Endodermal cell (in vitro differentiated cells): ENCODE measurements at regions not wholly inside any gene's neighbourhood (a gene's known extent, or its start where the extent isn't known, plus 50 kb on each side); places are given as distances from the start of the nearest gene placed in this dataset.

Source experiments
- DNase-seq: peaks from one replicate; pipeline ENCODE4 v3.0.0-alpha.2; 2017
- H3K27ac ChIP-seq: 2 replicates; pipeline ENCODE4 v1.5.1; 2013; ENCODE audit warnings: mild to moderate bottlenecking, low read depth, low read length, moderate library complexity
- H3K27me3 ChIP-seq: 2 replicates; pipeline ENCODE4 v1.6.1; 2013; ENCODE audit warnings: mild to moderate bottlenecking, low read length, moderate library complexity; ENCODE audit not compliant: insufficient read depth, control insufficient read depth, poor library complexity, severe bottlenecking
- H3K36me3 ChIP-seq: 2 replicates; pipeline ENCODE4 v1.7.0; 2013; ENCODE audit warnings: mild to moderate bottlenecking, low read length, moderate library complexity; ENCODE audit not compliant: control insufficient read depth, insufficient read depth
- H3K4me1 ChIP-seq: one replicate; pipeline ENCODE4 v1.7.0; 2013; ENCODE audit warnings: low read length; ENCODE audit not compliant: control insufficient read depth, insufficient read depth
- H3K4me3 ChIP-seq: 2 replicates; pipeline ENCODE4 v1.5.1; 2013; ENCODE audit warnings: mild to moderate bottlenecking, low read length, moderate library complexity
- H3K9ac ChIP-seq: 2 replicates; pipeline ENCODE4 v1.6.1; 2013; ENCODE audit warnings: mild to moderate bottlenecking, low read length, moderate library complexity; ENCODE audit not compliant: poor library complexity, severe bottlenecking; ENCODE audit errors: extremely low read depth
- H3K9me3 ChIP-seq: 2 replicates; pipeline ENCODE4 v1.6.1; 2013; ENCODE audit warnings: mild to moderate bottlenecking, low read length, moderate library complexity; ENCODE audit not compliant: control insufficient read depth
- H3K27ac Mint-ChIP-seq: 2 replicates; pipeline ENCODE4 v1.8.0; 2020; ENCODE audit warnings: mixed read lengths
- H3K27me3 Mint-ChIP-seq: 2 replicates; pipeline ENCODE4 v1.8.0; 2021; ENCODE audit warnings: mild to moderate bottlenecking, mixed read lengths; ENCODE audit not compliant: insufficient read depth
- H3K36me3 Mint-ChIP-seq: 2 replicates; pipeline ENCODE4 v1.8.0; 2020; ENCODE audit warnings: low read depth, mixed read lengths
- H3K4me1 Mint-ChIP-seq: 2 replicates; pipeline ENCODE4 v1.8.0; 2020; ENCODE audit warnings: mixed read lengths
- H3K4me3 Mint-ChIP-seq: 2 replicates; pipeline ENCODE4 v1.8.0; 2020; ENCODE audit warnings: mild to moderate bottlenecking, moderate library complexity, mixed read lengths
- H3K9me3 Mint-ChIP-seq: 2 replicates; pipeline ENCODE4 v1.8.0; 2020; ENCODE audit warnings: mild to moderate bottlenecking, mixed read lengths
- WGBS, 2 experiments: methylation state at CpG; one replicate each; pipeline versions ENCODE4 v1.1.5 to v1.1.7; 2013; ENCODE audit warnings: missing lambda C conversion rate in 2 of 2, mixed read lengths in 1 of 2; ENCODE audit not compliant: insufficient coverage in 1 of 2, insufficient read length in 1 of 2; 5-methylcytosine and 5-hydroxymethylcytosine counted together
- TF ChIP-seq, protein P1 (sequence below): fragments of 200-600 bp; sonication (generic); conservative IDR thresholded peaks from 2 replicates; pipeline ENCODE4 v1.5.0; 2021; ENCODE audit warnings: antibody characterized with exemption, mild to moderate bottlenecking

DNA sequence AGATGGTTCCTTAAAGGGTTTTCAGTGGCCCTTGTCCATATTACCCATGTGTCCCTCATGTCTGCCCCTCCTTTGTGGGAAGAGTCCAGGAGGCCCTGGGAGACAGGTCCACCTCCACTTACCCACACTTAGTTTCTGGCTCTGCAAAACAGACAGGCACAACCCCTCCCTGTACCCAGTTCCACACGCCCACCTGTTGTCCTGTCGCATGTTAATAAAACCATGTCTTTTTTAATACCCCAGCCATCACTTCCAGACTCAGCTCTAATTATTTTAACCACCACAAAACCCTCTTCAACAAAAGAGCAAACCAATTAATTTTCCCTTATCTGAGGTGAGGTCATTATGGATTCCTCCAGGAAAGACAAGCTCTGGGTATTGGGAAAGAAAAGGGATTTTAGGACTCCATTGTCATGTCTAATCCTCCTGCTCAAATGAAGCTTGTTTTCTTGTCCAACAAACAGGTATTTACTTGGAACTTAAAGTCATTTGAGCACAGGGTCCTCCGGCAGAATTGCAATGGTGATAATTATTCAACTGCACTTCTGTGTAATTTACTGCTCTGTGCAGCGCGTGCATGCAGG, 68.9 kb downstream of the CCDC185 start:
- H3K27ac Mint-ChIP-seq: no peak overlapping the region
- DNase-seq: no peak
- no peaks in the 10 kb centered on the region for H3K9me3 ChIP-seq
- peaks cover 6% of the 10 kb centered on the region for H3K4me1 Mint-ChIP-seq
- no peaks in the 10 kb centered on the region for H3K36me3 Mint-ChIP-seq
- TF ChIP-seq, protein P1, sequence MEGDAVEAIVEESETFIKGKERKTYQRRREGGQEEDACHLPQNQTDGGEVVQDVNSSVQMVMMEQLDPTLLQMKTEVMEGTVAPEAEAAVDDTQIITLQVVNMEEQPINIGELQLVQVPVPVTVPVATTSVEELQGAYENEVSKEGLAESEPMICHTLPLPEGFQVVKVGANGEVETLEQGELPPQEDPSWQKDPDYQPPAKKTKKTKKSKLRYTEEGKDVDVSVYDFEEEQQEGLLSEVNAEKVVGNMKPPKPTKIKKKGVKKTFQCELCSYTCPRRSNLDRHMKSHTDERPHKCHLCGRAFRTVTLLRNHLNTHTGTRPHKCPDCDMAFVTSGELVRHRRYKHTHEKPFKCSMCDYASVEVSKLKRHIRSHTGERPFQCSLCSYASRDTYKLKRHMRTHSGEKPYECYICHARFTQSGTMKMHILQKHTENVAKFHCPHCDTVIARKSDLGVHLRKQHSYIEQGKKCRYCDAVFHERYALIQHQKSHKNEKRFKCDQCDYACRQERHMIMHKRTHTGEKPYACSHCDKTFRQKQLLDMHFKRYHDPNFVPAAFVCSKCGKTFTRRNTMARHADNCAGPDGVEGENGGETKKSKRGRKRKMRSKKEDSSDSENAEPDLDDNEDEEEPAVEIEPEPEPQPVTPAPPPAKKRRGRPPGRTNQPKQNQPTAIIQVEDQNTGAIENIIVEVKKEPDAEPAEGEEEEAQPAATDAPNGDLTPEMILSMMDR: no peak
- no peaks in the 10 kb centered on the region for H3K27me3 ChIP-seq
- H3K9me3 Mint-ChIP-seq: no peaks in the 10 kb centered on the region
- no peak overlapping the region for H3K27ac ChIP-seq
- H3K4me3 Mint-ChIP-seq: no peak overlapping the region
- H3K4me3 ChIP-seq: no peak overlapping the region
- H3K4me1 ChIP-seq: no peaks in the 10 kb centered on the region
- no peaks in the 10 kb centered on the region for H3K27me3 Mint-ChIP-seq
- no peaks in the 10 kb centered on the region for H3K36me3 ChIP-seq
- H3K9ac ChIP-seq: no peak overlapping the region
- WGBS, 2 experiments: 81 to 92% methylated on average over 3 to 5 of the region's 5 CpGs

DNA sequence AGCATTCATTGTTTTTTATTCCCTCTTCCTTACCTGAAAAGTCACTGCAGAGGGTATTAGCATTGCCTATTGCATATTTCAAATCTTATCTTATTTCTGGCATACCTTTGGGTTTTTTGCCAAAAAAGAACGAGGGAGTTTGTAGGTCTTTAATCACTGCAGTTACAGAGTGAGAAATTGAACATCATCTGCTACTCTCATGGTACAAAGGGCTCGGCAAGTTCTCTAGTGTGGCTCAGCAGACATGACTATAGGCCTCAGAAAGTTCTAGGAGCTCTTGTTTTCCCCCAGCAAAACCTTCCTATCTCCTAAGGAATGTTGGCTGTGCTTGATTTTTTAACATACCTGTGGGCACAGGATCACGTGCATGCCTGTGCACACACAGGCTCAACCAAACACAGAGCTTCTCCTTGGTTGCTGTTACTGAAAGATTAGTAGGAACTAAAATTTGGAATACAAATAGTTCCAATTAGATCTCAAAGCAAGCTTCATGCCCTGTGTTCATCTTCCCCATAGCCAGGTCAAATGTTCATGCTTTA, 69.7 kb downstream of the CCDC185 start:
- TF ChIP-seq, protein P1: no peak
- Mint-ChIP-seq H3K27ac (no peak overlapping the region), H3K36me3 (no peaks in the 10 kb centered on the region), H3K9me3 (no peaks in the 10 kb centered on the region), H3K4me1 (peaks cover 6% of the 10 kb centered on the region), H3K27me3 (no peaks in the 10 kb centered on the region), H3K4me3 (no peak overlapping the region)
- Histone ChIP-seq H3K9me3 (no peaks in the 10 kb centered on the region), H3K4me3 (no peak overlapping the region), H3K36me3 (no peaks in the 10 kb centered on the region), H3K9ac (no peak overlapping the region), H3K27me3 (no peaks in the 10 kb centered on the region), H3K27ac (no peak overlapping the region), H3K4me1 (no peaks in the 10 kb centered on the region)
- 89 to 100% methylated on average over 2 to 3 of the region's 3 CpGs for WGBS, 2 experiments
- no peak for DNase-seq

DNA sequence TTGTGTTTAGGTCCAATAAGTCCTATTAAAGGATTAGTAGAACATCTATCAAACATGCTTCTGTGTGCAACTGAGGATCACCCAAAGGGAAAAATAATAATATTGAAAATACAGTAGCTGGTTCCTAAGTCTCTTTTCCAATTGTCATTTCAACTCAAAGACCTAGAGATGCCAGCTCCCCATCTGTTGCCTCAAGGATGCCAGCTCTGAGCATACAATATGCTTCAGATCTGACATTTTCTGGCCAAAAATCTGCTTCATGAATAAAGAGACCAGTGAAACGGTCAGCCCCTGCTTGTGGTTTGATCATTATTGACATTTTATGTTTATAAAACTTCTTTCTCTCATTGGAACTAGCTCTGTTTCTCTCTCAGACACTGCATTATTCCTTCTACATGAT, 72.9 kb downstream of the CCDC185 start:
- H3K27me3 ChIP-seq: no peaks in the 10 kb centered on the region
- peaks cover 13% of the 10 kb centered on the region for H3K4me1 Mint-ChIP-seq
- TF ChIP-seq, protein P1: no peak
- H3K4me1 ChIP-seq: no peaks in the 10 kb centered on the region
- H3K27ac Mint-ChIP-seq: no peak overlapping the region
- no peaks in the 10 kb centered on the region for H3K9me3 ChIP-seq
- H3K9me3 Mint-ChIP-seq: peaks cover 6% of the 10 kb centered on the region
- no peak overlapping the region for H3K27ac ChIP-seq
- DNase-seq: no peak
- H3K36me3 Mint-ChIP-seq: no peaks in the 10 kb centered on the region
- H3K4me3 Mint-ChIP-seq: no peak overlapping the region
- no peaks in the 10 kb centered on the region for H3K36me3 ChIP-seq
- no peak overlapping the region for H3K9ac ChIP-seq
- no peak overlapping the region for H3K4me3 ChIP-seq
- 93% methylated on average over 1 of the region's 1 CpG; no CpG with 5 or more reads in 1 of the 2 experiments for WGBS, 2 experiments
- H3K27me3 Mint-ChIP-seq: peaks cover 3% of the 10 kb centered on the region
